Renal cortical epithelial cell (primary cell): ENCODE measurements at regions not wholly inside any gene's neighbourhood (a gene's known extent, or its start where the extent isn't known, plus 50 kb on each side); places are given as distances from the start of the nearest gene placed in this dataset.
"Not testable (repeated sequence)": the region's sequence is repeated elsewhere in the genome, so short reads cannot be mapped to it uniquely, and the experiment has no call there.

ENCODE experiments used
- DNase-seq: peaks from one replicate; pipeline ENCODE4 v3.0.0-alpha.2; 2011; ENCODE audit warnings: low read depth

DNA sequence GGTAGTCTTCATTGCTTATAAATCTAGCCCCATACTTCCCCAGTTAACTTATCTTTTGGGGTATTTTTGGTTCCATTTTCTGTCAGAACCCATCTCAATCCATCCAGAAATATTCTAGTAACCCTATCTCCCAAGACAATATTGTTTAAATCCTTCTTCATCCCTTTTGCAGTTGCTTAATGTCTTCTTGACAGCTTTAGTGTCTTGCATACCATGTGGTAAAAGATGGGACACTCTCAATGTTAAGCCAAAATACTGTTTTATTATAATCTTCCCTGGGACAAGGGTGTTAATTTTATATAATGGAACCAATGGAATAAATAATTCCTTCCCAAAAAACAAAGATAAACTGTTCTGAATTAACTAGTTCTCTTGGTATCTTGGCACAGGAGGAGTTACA is 450.2 kb downstream of the CCER1 start:
- no peak for DNase-seq

DNA sequence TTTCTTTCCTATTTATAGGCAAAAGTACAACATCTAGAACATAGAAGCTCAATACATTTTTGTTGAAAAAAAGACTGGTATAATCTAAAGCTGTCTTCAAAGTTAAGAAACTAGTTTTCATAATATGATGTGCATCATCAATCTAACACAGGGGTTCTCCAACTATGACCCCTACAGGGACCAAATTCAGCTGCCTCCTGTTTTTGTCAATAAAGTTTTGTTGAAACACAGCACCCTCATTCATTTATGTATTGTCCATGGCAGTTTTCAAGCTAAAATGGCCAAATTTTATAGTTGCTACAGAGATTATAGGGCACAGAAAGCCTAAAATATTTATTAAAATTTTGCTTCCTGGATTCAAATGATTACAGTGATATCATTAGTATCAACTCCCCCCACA is 452.9 kb downstream of the CCER1 start:
- DNase-seq = no peak

GRCh38 chr12:90501412-90501811 is 453.6 kb downstream of the CCER1 start:
- DNase-seq = no peak

DNA sequence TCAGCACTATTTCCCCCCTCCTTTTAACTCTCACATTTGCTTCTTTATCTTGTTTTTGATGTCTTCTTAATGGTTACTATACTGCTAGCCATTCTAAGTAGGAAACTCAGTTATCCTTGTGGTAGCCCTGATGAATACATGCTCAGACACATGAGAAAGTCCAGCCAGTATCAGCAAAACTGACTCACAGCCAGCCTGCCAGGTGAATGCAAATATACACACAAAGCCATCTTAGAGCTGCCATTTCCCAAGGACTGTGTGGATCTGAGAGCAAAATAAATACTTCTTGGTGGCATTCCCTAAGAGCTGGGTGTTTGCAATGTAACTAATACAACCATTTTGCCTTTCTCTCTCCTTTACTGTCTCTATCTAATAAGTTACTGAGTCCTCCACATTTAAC is 455.2 kb downstream of the CCER1 start:
- DNase-seq = no peak

GRCh38 chr12:90497923-90498545 is 456.9 kb downstream of the CCER1 start:
- no peak for DNase-seq

DNA sequence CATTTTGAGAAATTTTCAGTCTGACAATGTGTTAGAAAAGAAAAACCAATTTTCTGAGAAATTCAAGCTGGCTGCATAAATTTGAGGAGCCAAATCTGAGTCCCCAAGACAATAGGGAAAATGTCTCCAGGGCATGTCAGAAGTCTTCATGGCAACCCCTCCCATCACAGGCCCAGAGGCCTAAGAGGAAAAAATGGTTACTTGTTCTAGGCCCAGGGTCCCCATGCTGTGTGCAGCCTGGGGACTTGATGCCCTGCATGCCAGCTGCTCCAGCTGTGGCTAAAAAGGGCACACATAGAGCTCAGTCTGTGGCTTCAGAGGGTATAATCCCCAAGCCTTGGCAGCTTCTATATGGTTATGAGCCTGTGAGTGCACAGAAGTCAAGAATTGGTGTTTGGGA is 464.6 kb downstream of the CCER1 start:
- no peak for DNase-seq

- DNase-seq = no peak
Measured at GRCh38 chr12:90489141-90489540, 465.8 kb downstream of the CCER1 start.

DNA sequence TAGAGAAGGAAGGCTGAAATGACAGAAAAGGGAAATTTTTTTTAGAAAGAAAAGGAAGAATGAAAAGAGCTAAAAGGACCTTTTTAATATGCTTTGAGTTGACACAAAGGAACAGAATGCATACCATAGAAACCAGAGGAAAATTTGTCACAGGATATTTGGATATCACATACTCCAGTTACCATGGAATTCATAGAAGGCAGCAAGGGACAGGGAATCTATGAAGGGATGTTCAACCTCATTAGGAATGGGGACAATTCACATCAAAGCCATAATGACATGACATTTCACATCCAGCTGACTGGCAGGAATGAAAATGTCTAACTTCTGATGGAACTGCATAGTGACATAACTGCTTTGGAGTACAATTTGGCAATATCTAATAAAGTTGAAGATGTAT is 469.4 kb downstream of the CCER1 start:
- DNase-seq = no peak

- no peak for DNase-seq
Measured at GRCh38 chr12:90484094-90484493, 470.9 kb downstream of the CCER1 start.

GRCh38 chr12:90481748-90482147 is 473.2 kb downstream of the CCER1 start:
- DNase-seq = no peak

DNA sequence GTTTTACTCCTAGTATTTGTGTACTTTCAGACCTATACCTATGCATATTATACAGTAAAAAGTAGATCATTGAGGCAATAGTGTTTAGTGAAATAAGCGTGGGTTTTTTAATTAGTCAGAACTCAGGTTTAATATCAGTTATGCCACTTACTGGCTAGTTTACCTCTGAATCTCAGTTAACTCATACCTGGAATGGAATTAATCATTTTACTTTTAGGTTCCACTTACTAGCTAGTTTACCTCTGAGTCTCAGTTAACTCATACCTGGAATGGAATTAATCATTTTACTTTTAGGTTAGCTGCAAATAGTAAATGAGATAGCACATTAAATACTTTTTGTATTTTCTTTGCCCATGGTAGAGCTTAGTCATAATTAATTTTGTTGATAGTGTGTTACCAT is 475.7 kb downstream of the CCER1 start:
- no peak for DNase-seq

DNA sequence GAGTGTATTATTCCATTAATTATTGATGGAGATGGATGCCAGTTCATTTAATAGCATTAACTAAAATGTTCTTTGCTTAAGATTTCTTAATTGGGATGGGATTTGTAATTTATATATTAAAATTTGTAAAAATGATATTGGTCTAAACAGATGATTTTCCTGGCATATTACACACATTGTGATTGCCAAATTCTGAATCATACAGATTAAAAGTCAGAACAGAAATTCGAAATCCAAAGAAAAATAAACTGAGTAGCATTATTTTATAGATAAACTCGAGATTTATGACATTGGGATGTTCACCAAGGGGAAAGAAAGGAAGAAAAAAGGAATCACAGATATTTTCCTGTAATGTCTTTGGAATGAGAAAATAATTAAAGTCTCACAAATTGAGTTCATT is 481.1 kb downstream of the CCER1 start:
- no peak for DNase-seq

DNA sequence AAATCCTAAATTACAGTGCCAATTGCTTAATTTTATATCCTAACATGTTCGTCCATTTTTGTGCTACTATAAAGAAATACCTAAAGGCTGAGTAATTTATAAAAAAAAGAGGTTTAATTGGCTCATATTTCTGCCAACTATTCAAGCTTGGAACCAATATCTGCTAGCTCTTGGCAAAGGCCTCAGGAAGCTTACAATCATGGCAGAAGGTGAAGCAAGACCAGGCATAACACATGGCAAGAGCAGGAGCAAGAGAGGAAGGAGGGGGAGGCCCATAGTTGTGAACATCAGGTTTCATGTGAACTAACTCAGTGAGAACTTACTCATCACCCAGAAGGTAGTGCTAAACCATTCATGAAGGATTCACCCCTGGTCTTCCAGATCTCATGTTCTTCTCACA is 494.3 kb downstream of the CCER1 start:
- DNase-seq = no peak

DNA sequence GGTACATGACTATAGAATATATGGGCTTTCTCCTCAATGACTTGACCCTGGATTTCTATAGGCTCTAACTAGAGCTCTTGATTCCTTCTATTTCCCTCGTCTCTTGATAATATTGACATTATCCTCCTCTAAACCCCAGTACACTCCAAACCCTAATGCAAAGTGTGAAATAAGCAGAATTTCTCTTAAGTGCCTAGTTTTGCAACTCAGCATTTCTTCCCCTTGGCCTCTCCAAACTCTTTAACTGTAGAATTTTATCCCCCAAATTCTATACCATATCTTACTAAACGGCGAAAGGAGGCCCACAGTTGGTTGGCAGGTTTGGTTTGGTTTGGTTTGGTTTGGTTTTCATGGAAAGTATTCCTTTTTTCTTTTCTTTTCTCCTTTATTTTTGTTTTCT is 498.7 kb downstream of the CCER1 start:
- no peak for DNase-seq

- DNase-seq = no peak
Measured at GRCh38 chr12:90455756-90456155, 499.2 kb downstream of the CCER1 start.

- DNase-seq = no peak
Measured at GRCh38 chr12:90449611-90450010, 505.4 kb downstream of the CCER1 start.

DNA sequence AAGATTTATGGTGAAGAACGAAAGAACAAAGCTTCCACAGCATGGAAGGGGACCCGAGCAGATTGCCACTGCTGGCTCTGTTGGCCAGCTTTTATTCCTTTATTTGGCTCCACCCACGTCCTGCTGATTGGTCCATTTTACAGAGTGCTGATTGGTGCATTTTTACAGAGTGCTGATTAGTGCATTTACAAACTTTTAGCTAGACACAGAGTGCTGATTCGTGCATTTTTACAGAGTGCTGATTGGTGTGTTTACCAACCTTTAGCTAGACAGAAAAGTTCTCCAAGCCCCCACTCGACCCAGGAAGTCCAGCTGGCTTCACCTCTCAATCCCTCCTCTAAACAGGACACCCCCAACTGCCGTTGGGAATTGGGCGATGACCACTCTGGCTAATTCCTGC is 511.5 kb downstream of the CCER1 start:
- DNase-seq = not testable (repeated sequence)

DNA sequence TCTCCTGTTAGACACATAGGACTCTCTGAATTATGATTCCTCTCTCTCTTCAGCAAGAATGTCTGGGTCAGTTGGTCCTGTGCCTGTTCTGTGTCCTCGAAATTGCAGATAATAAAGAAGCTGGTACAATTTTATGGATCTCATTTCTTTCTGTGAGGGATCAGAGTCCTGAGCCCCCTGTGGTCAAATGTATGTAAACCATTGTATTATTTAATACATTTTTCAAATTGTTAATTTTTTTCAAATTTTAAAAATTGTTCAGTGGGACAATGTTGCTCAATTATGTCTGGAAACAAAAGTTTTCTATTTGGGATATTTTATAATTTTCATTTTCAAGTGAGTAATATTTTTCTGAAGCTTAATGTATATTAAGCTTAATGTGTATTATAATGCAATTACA is 513.5 kb downstream of the CCER1 start:
- DNase-seq = no peak

DNA sequence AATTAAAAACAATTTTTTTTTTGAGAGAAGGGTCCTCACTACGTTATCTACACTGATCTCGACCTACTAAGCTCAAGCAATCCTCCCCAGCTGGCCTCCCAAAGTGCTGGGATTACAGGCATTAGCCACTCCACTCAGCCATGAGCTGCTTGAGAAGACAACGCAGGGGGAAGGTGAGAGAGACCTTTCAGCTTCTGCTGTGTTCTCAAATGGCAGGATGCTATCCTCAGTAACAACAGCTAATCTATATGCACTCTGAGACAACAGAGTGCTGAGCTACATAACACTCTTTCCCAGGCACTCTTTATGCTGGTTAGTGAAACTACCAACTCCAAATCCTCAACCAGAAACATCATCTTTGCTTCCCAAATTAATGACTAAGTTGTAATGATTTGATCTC is 526.1 kb downstream of the CCER1 start:
- no peak for DNase-seq

DNA sequence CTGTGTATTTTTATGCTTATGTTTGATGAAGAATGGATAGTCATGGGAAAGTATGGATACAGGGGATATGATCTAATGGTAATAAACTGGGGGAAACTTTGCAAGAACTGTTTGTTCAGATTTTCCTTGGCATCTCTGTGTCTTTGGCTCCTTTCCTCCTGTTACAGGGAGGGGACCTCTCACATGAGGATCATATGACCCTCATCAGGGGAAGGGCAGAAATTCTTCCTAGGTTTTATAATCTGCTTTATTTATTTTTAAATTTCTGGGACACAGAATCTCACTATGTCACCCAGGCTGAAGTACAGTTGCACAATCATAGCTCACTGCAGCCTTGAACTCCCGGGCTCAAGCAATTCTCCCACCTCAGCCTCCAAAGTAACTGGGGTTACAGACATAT is 526.5 kb downstream of the CCER1 start:
- no peak for DNase-seq

GRCh38 chr12:90423965-90424364 is 531.0 kb downstream of the CCER1 start:
- no peak for DNase-seq

DNA sequence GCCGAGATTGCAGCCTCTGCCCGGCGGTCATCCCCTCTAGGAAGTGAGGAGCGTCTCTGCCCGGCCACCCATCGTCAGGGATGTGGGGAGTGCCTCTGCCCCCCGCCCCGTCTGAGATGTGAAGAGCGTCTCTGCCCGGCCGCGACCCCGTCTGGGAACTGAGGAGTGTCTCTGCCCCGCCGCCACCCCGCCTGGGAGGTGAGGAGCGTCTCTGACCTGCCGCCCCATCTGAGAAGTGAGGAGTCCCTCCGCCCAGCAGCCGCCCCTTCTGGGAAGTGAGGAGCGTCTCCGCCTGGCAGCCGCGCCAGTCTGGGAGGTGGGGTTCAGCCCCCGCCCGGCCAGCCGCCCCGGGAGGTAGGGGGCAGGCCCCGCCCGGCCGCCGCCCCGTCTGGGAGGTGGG is 544.0 kb downstream of the CCER1 start:
- DNase-seq = no peak

GRCh38 chr12:90407841-90408240 is 547.1 kb downstream of the CCER1 start:
- no peak for DNase-seq

GRCh38 chr12:90404071-90404470 is 550.9 kb downstream of the CCER1 start:
- no peak for DNase-seq

DNA sequence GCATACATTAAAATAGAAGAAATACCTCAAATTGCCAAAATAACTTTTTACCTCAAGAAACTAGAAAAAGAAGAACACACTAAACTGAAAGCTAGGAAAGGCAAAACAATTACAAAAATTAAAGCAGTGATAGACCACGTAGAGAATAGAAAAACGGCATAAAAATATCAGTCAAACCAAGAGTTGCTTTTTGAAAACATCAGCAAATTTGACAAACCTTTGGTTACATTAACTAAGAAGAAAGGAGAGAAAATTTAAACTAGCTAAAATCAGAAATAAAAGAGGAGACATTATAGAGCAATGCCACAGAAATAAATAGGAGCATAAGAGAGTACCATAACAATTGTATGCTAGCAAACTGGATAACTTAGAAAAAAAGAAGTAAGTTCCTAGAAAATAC is 553.8 kb downstream of the CCER1 start:
- DNase-seq = no peak
